HepG2 (cell line): ENCODE measurements at regions not wholly inside any gene's neighbourhood (a gene's known extent, or its start where the extent isn't known, plus 50 kb on each side); places are given as distances from the start of the nearest gene placed in this dataset.

ENCODE experiments used
- POLR2A ChIP-seq, 2 experiments: IDR thresholded peaks; 2 replicates each; pipeline ENCODE4 v1.6.1; 2011; ENCODE audit warnings: low read depth in 2 of 2, low read length in 2 of 2, mild to moderate bottlenecking in 1 of 2, moderate library complexity in 1 of 2; ENCODE audit not compliant: insufficient read depth in 1 of 2
- PRPF4 ChIP-seq: fragments of 200-400 bp; formaldehyde crosslinking; IDR thresholded peaks from 2 replicates; pipeline ENCODE4 v1.6.1; 2016; ENCODE audit warnings: low read length, low read depth; ENCODE audit not compliant: poor library complexity, severe bottlenecking
- SMAD3 ChIP-seq: sonication (generic); formaldehyde crosslinking; IDR thresholded peaks from 2 replicates; pipeline ENCODE4 v1.4.0; 2020; ENCODE audit warnings: missing genetic modification reagents
- TFE3 ChIP-seq: IDR thresholded peaks from 2 replicates; pipeline ENCODE4 v1.6.1; 2016
- ZFP91 ChIP-seq: sonication (generic); formaldehyde crosslinking; IDR thresholded peaks from 2 replicates; pipeline ENCODE4 v1.9.0; 2022; ENCODE audit warnings: missing genetic modification reagents, mild to moderate bottlenecking, borderline replicate concordance
- ZGPAT ChIP-seq: IDR thresholded peaks from 2 replicates; pipeline ENCODE4 v1.6.1; 2016; ENCODE audit warnings: mild to moderate bottlenecking
- ZNF558 ChIP-seq: sonication (generic); formaldehyde crosslinking; IDR thresholded peaks from 2 replicates; pipeline ENCODE4 v1.9.0; 2022; ENCODE audit warnings: mild to moderate bottlenecking, missing genetic modification reagents, borderline replicate concordance

- TF ChIP-seq POLR2A (IDR thresholded peaks at IDR 0.05; ENCODE audit: insufficient read depth in 1 of 2, low read depth in 2 of 2, low read length in 2 of 2) (no peak), SMAD3 (CRISPR knock-in tag) (no peak), ZNF558 (CRISPR knock-in tag) (no peak), PRPF4 (no peak), TFE3 (CRISPR knock-in tag) (no peak), ZFP91 (CRISPR knock-in tag) (no peak), ZGPAT (CRISPR knock-in tag) (no peak)
Measured at GRCh38 chr15:69700380-69700779, 247.8 kb downstream of the RPLP1 start.
